Neural cell (in vitro differentiated cells): ENCODE measurements at regions not wholly inside any gene's neighbourhood (a gene's known extent, or its start where the extent isn't known, plus 50 kb on each side); places are given as distances from the start of the nearest gene placed in this dataset.

ENCODE experiments used
- H2AFZ ChIP-seq: fragments of 200-600, 300-800 bp; sonication (generic), shearing (Covaris generic); 2 replicates; pipeline ENCODE4 v1.6.0; 2014; ENCODE audit warnings: low read depth, mild to moderate bottlenecking, antibody characterized with exemption, low read length, moderate library complexity
- H3F3A ChIP-seq: fragments of 200-600 bp; shearing (Covaris generic); 2 replicates; pipeline ENCODE4 v1.6.1; 2016; ENCODE audit warnings: mild to moderate bottlenecking, moderate library complexity, mixed read lengths, antibody characterized with exemption, low read length; ENCODE audit not compliant: insufficient read depth, poor library complexity, severe bottlenecking
- H3K27ac ChIP-seq: fragments of 200-600, 300-800 bp; sonication (generic), shearing (Covaris generic); 2 replicates; pipeline ENCODE4 v1.5.1; 2014; ENCODE audit warnings: mild to moderate bottlenecking, low read length, moderate library complexity
- H3K27me3 ChIP-seq: fragments of 300-800, 200-600 bp; sonication (generic), shearing (Covaris generic); 2 replicates; pipeline ENCODE4 v1.6.0; 2014; ENCODE audit warnings: mild to moderate bottlenecking, low read depth, low read length, moderate library complexity; ENCODE audit not compliant: insufficient read depth
- H3K36me3 ChIP-seq: fragments of 300-800, 200-600 bp; sonication (generic), shearing (Covaris generic); 2 replicates; pipeline ENCODE4 v1.5.1; 2014; ENCODE audit warnings: mild to moderate bottlenecking, antibody characterized with exemption, low read length, moderate library complexity; ENCODE audit not compliant: insufficient read depth
- H3K4me2 ChIP-seq: fragments of 300-800, 200-600 bp; sonication (generic), shearing (Covaris generic); 2 replicates; pipeline ENCODE4 v1.6.0; 2014; ENCODE audit warnings: mild to moderate bottlenecking, low read length
- H3K4me3 ChIP-seq: fragments of 300-800, 200-600 bp; sonication (generic), shearing (Covaris generic); 2 replicates; pipeline ENCODE4 v1.5.1; 2014; ENCODE audit warnings: mild to moderate bottlenecking, low read length, moderate library complexity
- H3K79me2 ChIP-seq: fragments of 200-600 bp; shearing (Covaris generic); replicated peaks from 2 replicates; pipeline ENCODE4 v1.6.0; 2014; ENCODE audit warnings: mild to moderate bottlenecking, low read length, moderate library complexity; ENCODE audit not compliant: insufficient read depth
- H3K9ac ChIP-seq: fragments of 300-800, 200-600 bp; sonication (generic), shearing (Covaris generic); 2 replicates; pipeline ENCODE4 v1.6.1; 2016; ENCODE audit warnings: mild to moderate bottlenecking, low read length, mixed read lengths
- H3K9me2 ChIP-seq: fragments of 200-600 bp; shearing (Covaris generic); 2 replicates; pipeline ENCODE4 v1.6.1; 2016; ENCODE audit warnings: mild to moderate bottlenecking, low read length, mixed read lengths; ENCODE audit not compliant: insufficient read depth
- H3K9me3 ChIP-seq: fragments of 200-600, 300-800 bp; sonication (generic), shearing (Covaris generic); 2 replicates; pipeline ENCODE4 v1.6.1; 2016; ENCODE audit warnings: mild to moderate bottlenecking, mixed run types, low read length, moderate library complexity, mixed read lengths
- H4K20me1 ChIP-seq: fragments of 200-600 bp; shearing (Covaris generic); 2 replicates; pipeline ENCODE4 v1.6.1; 2016; ENCODE audit warnings: mild to moderate bottlenecking, mixed run types; ENCODE audit not compliant: insufficient read depth
- CTCF ChIP-seq: fragments of 450-650 bp; IDR thresholded peaks from 2 replicates; pipeline ENCODE4 v1.5.1; 2014; ENCODE audit warnings: antibody characterized with exemption, mild to moderate bottlenecking, moderate library complexity; ENCODE audit not compliant: poor library complexity, severe bottlenecking
- EP300 ChIP-seq: fragments of 450-650 bp; conservative IDR thresholded peaks from 2 replicates; pipeline ENCODE4 v1.6.1; 2014; ENCODE audit warnings: antibody characterized with exemption, mild to moderate bottlenecking, moderate library complexity; ENCODE audit not compliant: poor library complexity, severe bottlenecking
- EZH2 ChIP-seq: fragments of 200-600, 300-800 bp; shearing (Covaris generic), sonication (generic); IDR thresholded peaks from 2 replicates; pipeline ENCODE4 v1.6.1; 2014; ENCODE audit warnings: antibody characterized with exemption, low read length, borderline replicate concordance, mild to moderate bottlenecking; ENCODE audit not compliant: insufficient read depth, poor library complexity, severe bottlenecking
- MXI1 ChIP-seq: fragments of 450-650 bp; conservative IDR thresholded peaks from 2 replicates; pipeline ENCODE4 v1.6.1; 2014; ENCODE audit warnings: antibody characterized with exemption, mild to moderate bottlenecking; ENCODE audit not compliant: poor library complexity, severe bottlenecking
- POLR2AphosphoS5 ChIP-seq: IDR thresholded peaks from 2 replicates; pipeline ENCODE4 v1.6.1; 2012
- RAD21 ChIP-seq: fragments of 450-650 bp; conservative IDR thresholded peaks from 2 replicates; pipeline ENCODE4 v1.6.1; 2014; ENCODE audit warnings: antibody characterized with exemption, mild to moderate bottlenecking, moderate library complexity
- REST ChIP-seq: IDR thresholded peaks from 2 replicates; pipeline ENCODE4 v1.6.1; 2012; ENCODE audit warnings: borderline replicate concordance
- SMC3 ChIP-seq: fragments of 450-650 bp; conservative IDR thresholded peaks from 2 replicates; pipeline ENCODE4 v1.6.1; 2014; ENCODE audit warnings: antibody characterized with exemption, mild to moderate bottlenecking, moderate library complexity; ENCODE audit not compliant: poor library complexity
- TAF1 ChIP-seq: IDR thresholded peaks from 2 replicates; pipeline ENCODE4 v1.6.1; 2012; ENCODE audit warnings: low read depth

- no peaks in the 10 kb centered on the region for H3K9me3 ChIP-seq
- H2AFZ ChIP-seq, result no peak overlapping the region
- no peaks in the 10 kb centered on the region for H3K27me3 ChIP-seq
- H3K4me2 ChIP-seq, result no peak overlapping the region
- H3K36me3 ChIP-seq, result no peaks in the 10 kb centered on the region
- H3K4me3 ChIP-seq, result no peak overlapping the region
- no peaks in the 10 kb centered on the region for H4K20me1 ChIP-seq
- no peaks in the 10 kb centered on the region for H3K79me2 ChIP-seq
- no peak overlapping the region for H3K27ac ChIP-seq
- TF ChIP-seq POLR2AphosphoS5, result no peak
- no peak for TF ChIP-seq TAF1
- no peak for TF ChIP-seq MXI1
- no peak for TF ChIP-seq SMC3
- no peak for TF ChIP-seq REST
- no peak for TF ChIP-seq EZH2
- no peak for TF ChIP-seq RAD21
- TF ChIP-seq EP300, result no peak
- no peak for TF ChIP-seq CTCF
- H3K9ac ChIP-seq, result no peak overlapping the region
- no peaks in the 10 kb centered on the region for H3K9me2 ChIP-seq
- H3F3A ChIP-seq, result no peaks in the 10 kb centered on the region
Observed at GRCh38 chr14:61616524-61617185, 78.7 kb upstream of the HIF1A start.

- TF ChIP-seq REST (no peak), TAF1 (no peak), POLR2AphosphoS5 (no peak), EP300 (no peak)
- Histone ChIP-seq H3K9me2 (no peaks in the 10 kb centered on the region), H3K9ac (no peak overlapping the region), H3K9me3 (no peaks in the 10 kb centered on the region), H3K4me2 (no peak overlapping the region), H3K36me3 (no peaks in the 10 kb centered on the region), H3K27me3 (no peaks in the 10 kb centered on the region), H3F3A (no peaks in the 10 kb centered on the region), H3K27ac (no peak overlapping the region), H4K20me1 (no peaks in the 10 kb centered on the region), H3K4me3 (no peak overlapping the region), H2AFZ (no peak overlapping the region), H3K79me2 (no peaks in the 10 kb centered on the region)
Observed at GRCh38 chr14:61618448-61618847, 76.9 kb upstream of the HIF1A start.
